RWPE2 (cell line): ENCODE measurements at regions not wholly inside any gene's neighbourhood (a gene's known extent, or its start where the extent isn't known, plus 50 kb on each side); places are given as distances from the start of the nearest gene placed in this dataset.
A peak's percentile ranks its signal among the peaks of the same experiment; 100 is the strongest.

ENCODE experiments used
- ATAC-seq: fragments of 200-7000 bp; cut with Tn5 transposase; 3 replicates; pipeline ENCODE4 v1.9.1; 2021; ENCODE audit warnings: low read depth
- DNase-seq: peaks from one replicate; pipeline ENCODE4 v3.0.0-alpha.2; 2020; ENCODE audit warnings: low spot score
- H3K27ac ChIP-seq: fragments of 450-650 bp; 2 replicates; pipeline ENCODE4 v1.5.1; 2017; ENCODE audit warnings: mild to moderate bottlenecking; ENCODE audit not compliant: poor library complexity, severe bottlenecking
- H3K27me3 ChIP-seq: fragments of 250-450 bp; sonication (Bioruptor Pico); 2 replicates; pipeline ENCODE4 v1.5.1; 2021; ENCODE audit warnings: mild to moderate bottlenecking, moderate library complexity; ENCODE audit not compliant: insufficient read depth, poor library complexity, severe bottlenecking
- H3K36me3 ChIP-seq: fragments of 250-450 bp; sonication (Bioruptor Pico); 2 replicates; pipeline ENCODE4 v1.5.1; 2020; ENCODE audit warnings: low read depth, mild to moderate bottlenecking, moderate library complexity
- H3K4me1 ChIP-seq: fragments of 250-450 bp; sonication (Bioruptor Pico); 2 replicates; pipeline ENCODE4 v1.5.1; 2021; ENCODE audit warnings: mild to moderate bottlenecking, moderate library complexity; ENCODE audit not compliant: insufficient read depth, poor library complexity, severe bottlenecking
- H3K4me3 ChIP-seq: fragments of 250-450 bp; sonication (Bioruptor Pico); 2 replicates; pipeline ENCODE4 v1.5.1; 2021; ENCODE audit warnings: mild to moderate bottlenecking, moderate library complexity; ENCODE audit not compliant: severe bottlenecking
- H3K9me3 ChIP-seq: fragments of 250-450 bp; sonication (Bioruptor Pico); 2 replicates; pipeline ENCODE4 v1.5.1; 2021; ENCODE audit warnings: mild to moderate bottlenecking, moderate library complexity; ENCODE audit not compliant: severe bottlenecking
- CTCF ChIP-seq: fragments of 450-650 bp; IDR thresholded peaks from one replicate; pipeline ENCODE4 v1.5.1; 2017; ENCODE audit warnings: mild to moderate bottlenecking, moderate library complexity; ENCODE audit not compliant: poor library complexity, severe bottlenecking

- no peak for TF ChIP-seq CTCF
- peaks cover 19% of the 10 kb centered on the region for H3K27me3 ChIP-seq
- H3K4me3 ChIP-seq = no peak overlapping the region
- DNase-seq = no peak
- H3K9me3 ChIP-seq = no peaks in the 10 kb centered on the region
- no peaks in the 10 kb centered on the region for H3K36me3 ChIP-seq
- H3K4me1 ChIP-seq = no peaks in the 10 kb centered on the region
- ATAC-seq = no peak
- H3K27ac ChIP-seq = no peak overlapping the region
Measured at GRCh38 chr5:63439537-63439936, 522.7 kb downstream of the HTR1A start.

DNA sequence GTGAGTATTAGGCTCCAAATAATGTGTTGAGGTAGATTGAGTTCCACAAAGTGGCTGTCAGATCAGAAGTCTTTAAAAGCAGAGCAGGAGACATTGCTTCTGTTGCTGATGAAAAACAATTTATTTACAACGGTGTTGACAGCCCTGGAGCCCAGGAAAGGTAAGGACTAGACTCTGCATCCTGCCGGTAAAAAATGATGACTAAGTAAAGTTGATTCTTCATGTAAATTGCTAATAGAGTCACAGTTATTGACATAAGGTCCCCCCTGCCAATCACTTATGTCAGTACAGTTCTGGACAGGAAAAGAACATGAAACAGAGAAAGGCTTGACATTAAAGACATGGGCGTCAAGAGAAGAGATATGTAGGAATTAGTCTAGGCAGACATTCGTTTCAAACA is 552.5 kb downstream of the HTR1A start:
- TF ChIP-seq CTCF = no peak
- Histone ChIP-seq H3K4me3 (no peak overlapping the region), H3K27ac (no peak overlapping the region)

GRCh38 chr5:63408984-63409383 is 553.3 kb downstream of the HTR1A start:
- Histone ChIP-seq H3K9me3 (no peaks in the 10 kb centered on the region), H3K27ac (no peak overlapping the region), H3K36me3 (no peaks in the 10 kb centered on the region), H3K27me3 (peaks cover 12% of the 10 kb centered on the region), H3K4me3 (no peak overlapping the region), H3K4me1 (no peaks in the 10 kb centered on the region)
- TF ChIP-seq CTCF = no peak
- ATAC-seq (no peak), DNase-seq (no peak)

More for the DNA sequence above, 552.5 kb downstream of the HTR1A start:
- Histone ChIP-seq H3K27me3 (peaks cover 9% of the 10 kb centered on the region), H3K36me3 (no peaks in the 10 kb centered on the region), H3K4me1 (no peaks in the 10 kb centered on the region), H3K9me3 (no peaks in the 10 kb centered on the region)
- ATAC-seq (no peak), DNase-seq (no peak)

DNA sequence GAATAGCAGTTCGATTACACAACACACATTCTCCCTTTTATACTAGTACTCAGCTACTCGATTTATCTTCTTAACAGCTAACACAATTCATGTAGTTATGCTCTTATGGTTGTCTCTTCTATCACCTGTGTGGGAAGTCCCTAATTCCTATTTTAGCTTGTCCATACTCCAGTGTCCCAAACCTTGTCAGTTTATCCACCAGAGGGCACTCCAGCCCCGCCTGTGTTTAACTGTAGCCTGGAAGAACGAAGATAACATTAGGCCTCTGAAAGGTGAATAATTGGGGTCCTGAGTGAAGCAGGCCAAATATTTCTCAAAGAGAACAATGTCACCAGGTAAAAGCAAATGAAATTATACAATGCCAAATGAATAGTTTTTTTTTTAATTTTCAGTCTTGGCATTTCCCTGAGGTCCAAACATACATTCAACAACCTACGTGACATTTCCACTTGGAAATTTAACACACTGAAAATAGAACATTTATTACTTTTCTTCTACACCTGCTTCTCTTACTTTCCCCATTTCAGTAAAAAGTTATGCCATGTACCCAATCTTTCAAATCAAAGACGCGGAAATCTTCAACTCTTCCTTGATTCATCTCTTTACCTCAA is 560.7 kb downstream of the HTR1A start:
- ATAC-seq (peak; percentile 81), DNase-seq (no peak)
- Histone ChIP-seq H3K36me3 (no peaks in the 10 kb centered on the region), H3K4me1 (no peaks in the 10 kb centered on the region), H3K9me3 (no peaks in the 10 kb centered on the region), H3K27ac (no peak overlapping the region), H3K27me3 (peaks cover 3% of the 10 kb centered on the region), H3K4me3 (no peak overlapping the region)
- TF ChIP-seq CTCF = peak; percentile 98

GRCh38 chr5:63400079-63400478 is 562.2 kb downstream of the HTR1A start:
- Histone ChIP-seq H3K4me1 (no peaks in the 10 kb centered on the region), H3K27me3 (peaks cover 6% of the 10 kb centered on the region), H3K4me3 (no peak overlapping the region), H3K36me3 (no peaks in the 10 kb centered on the region), H3K27ac (no peak overlapping the region), H3K9me3 (no peaks in the 10 kb centered on the region)
- no peak for TF ChIP-seq CTCF
- DNase-seq (no peak), ATAC-seq (no peak)
